Bronchial epithelial cell (primary cell): ENCODE measurements at regions not wholly inside any gene's neighbourhood (a gene's known extent, or its start where the extent isn't known, plus 50 kb on each side); places are given as distances from the start of the nearest gene placed in this dataset.
"Not testable (repeated sequence)": the region's sequence is repeated elsewhere in the genome, so short reads cannot be mapped to it uniquely, and the experiment has no call there.

Source experiments
- DNase-seq: peaks from one replicate; pipeline ENCODE4 v3.0.0-alpha.2; 2010; ENCODE audit warnings: low read depth
- FAIRE-seq: peaks from 2 replicates; lab custom pipeline; 2011; peaks lifted over from hg19 to GRCh38; lab: Jason Lieb, UNC
- H3K27me3 ChIP-seq: 2 replicates; pipeline ENCODE4 v1.5.1; 2011; ENCODE audit warnings: low read length; ENCODE audit not compliant: control insufficient read depth, insufficient read depth
- H3K36me3 ChIP-seq: 2 replicates; pipeline ENCODE4 v1.5.1; 2011; ENCODE audit warnings: low read length; ENCODE audit not compliant: control insufficient read depth, insufficient read depth
- H3K4me3 ChIP-seq: 2 replicates; pipeline ENCODE4 v1.5.1; 2011; ENCODE audit warnings: mild to moderate bottlenecking, low read depth, low read length, control low read depth
- CTCF ChIP-seq: IDR thresholded peaks from 2 replicates; pipeline ENCODE4 v1.5.1; 2011; ENCODE audit warnings: mild to moderate bottlenecking, moderate library complexity, low read length, control low read depth, inconsistent platforms; ENCODE audit not compliant: insufficient read depth, severe bottlenecking

GRCh38 chr4:81335122-81335912, 120.3 kb upstream of the PRKG2 start:
- H3K4me3 ChIP-seq = no peak overlapping the region
- no peaks in the 10 kb centered on the region for H3K27me3 ChIP-seq
- FAIRE-seq (no peak), DNase-seq (no peak)
- no peak for TF ChIP-seq CTCF
- no peaks in the 10 kb centered on the region for H3K36me3 ChIP-seq

GRCh38 chr4:81330018-81330417, 115.0 kb upstream of the PRKG2 start:
- no peak for DNase-seq
- no peak for FAIRE-seq
- H3K27me3 ChIP-seq = no peaks in the 10 kb centered on the region
- no peak for TF ChIP-seq CTCF
- H3K36me3 ChIP-seq = no peaks in the 10 kb centered on the region
- H3K4me3 ChIP-seq = no peak overlapping the region

GRCh38 chr4:81326581-81326980, 111.6 kb upstream of the PRKG2 start:
- Histone ChIP-seq H3K4me3 (no peak overlapping the region), H3K27me3 (no peaks in the 10 kb centered on the region), H3K36me3 (no peaks in the 10 kb centered on the region)
- DNase-seq (no peak), FAIRE-seq (no peak)
- TF ChIP-seq CTCF = no peak

- H3K27me3 ChIP-seq, DNase-seq, H3K4me3 ChIP-seq, FAIRE-seq, H3K36me3 ChIP-seq: not testable (repeated sequence)
These were observed 109.6 kb upstream of the PRKG2 start for GRCh38 chr4:81324594-81324993.

GRCh38 chr4:81319657-81320056, 104.6 kb upstream of the PRKG2 start:
- TF ChIP-seq CTCF = no peak
- H3K4me3 ChIP-seq = no peak overlapping the region
- no peaks in the 10 kb centered on the region for H3K27me3 ChIP-seq
- FAIRE-seq (no peak), DNase-seq (no peak)
- no peaks in the 10 kb centered on the region for H3K36me3 ChIP-seq

- TF ChIP-seq CTCF = no peak
- Histone ChIP-seq H3K36me3 (no peaks in the 10 kb centered on the region), H3K4me3 (no peak overlapping the region), H3K27me3 (no peaks in the 10 kb centered on the region)
- FAIRE-seq = no peak
- peak; percentile 7 for DNase-seq
These were observed 100.0 kb upstream of the PRKG2 start for GRCh38 chr4:81314897-81315470.
